HK-2 (cell line): ENCODE measurements at regions not wholly inside any gene's neighbourhood (a gene's known extent, or its start where the extent isn't known, plus 50 kb on each side); places are given as distances from the start of the nearest gene placed in this dataset.
"Not testable (repeated sequence)": the region's sequence is repeated elsewhere in the genome, so short reads cannot be mapped to it uniquely, and the experiment has no call there.

Source experiments
- DNase-seq: peaks from one replicate; pipeline ENCODE4 v3.0.0-alpha.2; 2018; ENCODE audit not compliant: unreplicated experiment

GRCh38 chr4:103499094-103499493 lies 220.7 kb downstream of the TACR3 start:
- no peak for DNase-seq

- peak; percentile 35 for DNase-seq
Measured at GRCh38 chr4:103498161-103499070, 221.4 kb downstream of the TACR3 start.

- DNase-seq = no peak
Measured at GRCh38 chr4:103497692-103498091, 222.1 kb downstream of the TACR3 start.

GRCh38 chr4:103496800-103497199 lies 223.0 kb downstream of the TACR3 start:
- DNase-seq = no peak

GRCh38 chr4:103493450-103494159 lies 226.2 kb downstream of the TACR3 start:
- no peak for DNase-seq

GRCh38 chr4:103485296-103485695 lies 234.5 kb downstream of the TACR3 start:
- not testable (repeated sequence) for DNase-seq

GRCh38 chr4:103484521-103484920 lies 235.3 kb downstream of the TACR3 start:
- DNase-seq = no peak

GRCh38 chr4:103482893-103483292 lies 236.9 kb downstream of the TACR3 start:
- DNase-seq = no peak

GRCh38 chr4:103482471-103482870 lies 237.3 kb downstream of the TACR3 start:
- DNase-seq = no peak

- no peak for DNase-seq
Measured at GRCh38 chr4:103478734-103479133, 241.1 kb downstream of the TACR3 start.

GRCh38 chr4:103478210-103478609 lies 241.6 kb downstream of the TACR3 start:
- DNase-seq = no peak

GRCh38 chr4:103457566-103457965 lies 259.4 kb upstream of the CENPE start:
- no peak for DNase-seq

- DNase-seq = no peak
Measured at GRCh38 chr4:103451341-103451740, 253.2 kb upstream of the CENPE start.

GRCh38 chr4:103450693-103451092 lies 252.6 kb upstream of the CENPE start:
- DNase-seq = no peak

GRCh38 chr4:103449296-103450023 lies 251.3 kb upstream of the CENPE start:
- DNase-seq = no peak

GRCh38 chr4:103445377-103445776 lies 247.2 kb upstream of the CENPE start:
- no peak for DNase-seq

- DNase-seq = no peak
Measured at GRCh38 chr4:103443324-103443723, 245.2 kb upstream of the CENPE start.

- DNase-seq = no peak
Measured at GRCh38 chr4:103429283-103429682, 231.1 kb upstream of the CENPE start.

- no peak for DNase-seq
Measured at GRCh38 chr4:103425406-103425805, 227.3 kb upstream of the CENPE start.

GRCh38 chr4:103424853-103425252 lies 226.7 kb upstream of the CENPE start:
- no peak for DNase-seq

GRCh38 chr4:103423261-103423660 lies 225.1 kb upstream of the CENPE start:
- no peak for DNase-seq

- no peak for DNase-seq
Measured at GRCh38 chr4:103422467-103423219, 224.5 kb upstream of the CENPE start.
